NCI-H1105 treated with DMSO at 0.1 percent for 48 hours (cell line): ENCODE measurements at regions not wholly inside any gene's neighbourhood (a gene's known extent, or its start where the extent isn't known, plus 50 kb on each side); places are given as distances from the start of the nearest gene placed in this dataset.

ENCODE experiments used
- DNase-seq: peaks from one replicate; lab custom pipeline; 2025; lab: John Stamatoyannopoulos, UW

GRCh38 chr22:27638329-27639233 lies 163.0 kb downstream of the MN1 start:
- no peak for DNase-seq

- no peak for DNase-seq
Measured at GRCh38 chr22:27639248-27640086, 162.1 kb downstream of the MN1 start.

DNA sequence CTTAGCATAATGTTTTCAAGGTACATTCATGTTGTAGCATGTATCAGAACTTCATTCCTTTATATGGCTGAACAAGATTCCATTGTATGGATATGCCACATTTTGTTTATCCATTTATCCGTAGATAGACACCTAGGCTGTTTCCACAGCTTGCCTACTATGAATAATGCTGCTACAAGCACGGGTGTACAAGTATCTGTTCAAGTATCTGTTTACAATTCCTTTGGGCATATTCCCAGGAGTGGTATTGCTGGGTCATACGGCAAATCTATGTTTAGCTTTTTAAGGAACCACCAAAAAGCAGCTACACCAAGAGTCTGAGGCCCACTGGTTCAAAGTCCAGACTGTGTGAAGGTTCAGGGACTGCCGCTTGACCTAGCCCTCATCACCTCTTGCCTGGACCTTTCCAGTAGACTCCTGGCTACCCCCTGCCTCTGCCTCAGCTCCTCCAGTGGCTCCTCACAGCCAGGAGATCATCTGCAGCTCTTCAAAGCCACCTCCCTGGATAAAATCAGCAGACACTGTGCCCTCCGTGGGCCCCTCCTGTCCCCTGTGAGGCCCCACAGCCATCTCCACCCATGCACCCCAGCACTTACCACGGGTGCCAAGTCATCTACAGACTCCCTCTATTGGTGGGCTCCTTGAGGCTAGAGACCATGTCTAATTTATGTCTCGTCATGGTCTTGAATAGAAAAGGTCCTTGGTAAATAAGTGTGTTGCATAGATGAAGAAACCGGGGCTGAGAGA lies 160.3 kb downstream of the MN1 start:
- no peak for DNase-seq

DNA sequence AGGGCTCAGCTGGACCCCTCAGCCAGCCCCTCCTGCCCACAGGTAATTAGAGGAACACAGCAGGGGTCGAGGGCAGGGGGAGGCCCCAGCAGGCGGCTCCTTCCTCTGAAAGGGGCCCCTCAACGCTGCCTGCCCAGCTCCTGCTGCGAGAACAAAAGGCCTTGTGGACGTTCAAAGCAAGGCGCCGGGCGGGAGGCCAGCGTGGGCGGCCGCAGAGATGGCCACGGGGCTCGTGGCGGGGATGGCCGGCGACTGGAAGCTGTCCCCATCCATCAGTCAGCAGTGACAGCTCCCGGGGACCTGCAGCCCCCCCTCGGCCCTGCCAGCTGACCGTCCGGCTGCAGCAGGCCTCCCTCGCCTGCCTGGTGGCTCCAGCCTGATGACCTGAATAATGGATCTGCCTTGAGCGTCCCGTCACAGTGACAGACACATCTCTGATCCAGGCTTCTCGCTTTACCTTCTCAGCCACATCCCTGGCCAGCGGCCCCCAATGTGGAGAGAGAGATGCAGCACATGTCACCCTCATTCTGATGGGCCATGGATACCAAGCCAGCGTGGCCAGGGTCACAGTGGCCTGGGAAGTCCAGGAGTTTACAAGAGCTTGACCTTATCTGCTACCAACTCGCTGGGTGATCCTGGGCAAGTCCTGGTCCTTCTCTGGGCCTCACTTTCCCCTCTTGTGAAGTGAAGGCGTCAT lies 159.3 kb downstream of the MN1 start:
- no peak for DNase-seq

GRCh38 chr22:27643907-27644306 lies 157.6 kb downstream of the MN1 start:
- no peak for DNase-seq

DNA sequence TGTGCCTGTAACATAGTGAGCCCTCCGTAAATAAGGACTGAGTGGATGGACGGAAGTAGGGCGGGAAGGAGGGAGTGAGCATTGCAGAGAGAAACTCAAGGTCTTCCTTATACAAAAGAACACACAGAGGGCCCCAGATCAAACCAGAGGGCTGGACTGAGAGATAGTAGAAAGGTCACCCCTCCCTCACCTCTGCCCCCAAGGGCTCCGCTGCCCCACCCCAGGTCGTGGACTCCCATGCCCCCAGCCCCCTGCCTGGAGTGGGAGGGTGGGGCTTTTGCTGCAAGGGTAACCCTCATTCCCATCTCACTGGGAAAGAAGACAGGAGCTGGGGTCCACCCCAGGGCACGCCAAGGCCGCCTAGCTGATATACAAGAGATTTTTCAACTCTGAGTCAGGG lies 157.0 kb downstream of the MN1 start:
- DNase-seq, result no peak

- DNase-seq, result no peak
Measured at GRCh38 chr22:27647540-27647939, 154.0 kb downstream of the MN1 start.

DNA sequence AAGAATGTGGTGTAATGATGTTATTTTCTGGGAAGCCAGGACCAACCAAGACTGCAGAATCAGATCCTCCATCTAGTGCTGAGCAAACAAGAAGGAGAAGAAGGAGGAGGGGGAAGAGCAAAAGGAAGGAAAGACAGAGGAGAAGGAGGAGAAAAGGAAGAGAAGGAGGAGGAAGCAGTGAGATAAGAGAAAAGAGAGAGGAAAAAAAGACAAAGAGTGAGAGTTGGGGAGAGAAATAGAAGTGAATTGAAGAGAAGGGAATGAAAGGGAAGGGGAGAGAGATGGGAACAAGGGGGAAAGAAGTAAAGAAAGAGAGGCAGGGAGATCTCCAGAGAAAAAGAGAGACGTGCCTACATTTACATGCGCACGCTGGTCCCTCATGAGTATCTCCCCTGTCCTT lies 153.5 kb downstream of the MN1 start:
- no peak for DNase-seq

DNA sequence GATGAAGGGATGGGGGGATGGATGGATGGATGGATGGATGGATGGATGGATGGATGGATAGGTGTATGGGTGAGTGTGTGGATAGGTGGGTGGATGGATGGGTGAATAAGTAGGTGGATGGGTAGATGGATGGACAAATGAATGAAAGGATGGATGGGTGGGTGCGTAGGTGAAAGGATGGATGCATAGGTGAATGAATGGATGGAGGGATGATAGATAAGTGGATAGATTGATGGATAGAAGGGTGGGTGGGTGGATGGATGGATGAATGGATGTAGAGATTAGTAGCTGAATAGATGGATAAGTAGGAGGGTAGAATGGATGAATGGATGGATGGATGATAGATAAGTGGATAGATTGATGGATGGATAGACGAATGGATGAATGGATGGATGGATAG lies 152.7 kb downstream of the MN1 start:
- DNase-seq, result no peak

DNA sequence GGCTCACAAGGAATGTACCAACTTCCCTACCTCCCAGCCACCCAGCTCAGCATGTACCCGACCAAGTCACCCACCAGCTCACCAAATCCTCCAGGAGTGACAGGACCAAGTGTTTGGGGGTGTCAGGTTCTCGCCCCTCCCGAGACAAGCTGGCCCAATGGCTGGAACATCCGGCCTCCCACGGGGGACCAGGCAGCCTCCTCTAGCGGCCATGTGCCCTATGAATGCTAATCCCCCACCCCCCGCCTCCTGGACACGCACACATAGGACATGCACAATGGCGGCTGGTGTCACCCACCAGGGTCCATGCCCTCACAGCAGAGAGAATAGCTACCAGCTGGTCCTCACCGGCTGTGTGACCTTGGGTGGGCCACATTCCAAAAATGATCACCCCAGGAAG lies 151.0 kb downstream of the MN1 start:
- DNase-seq, result no peak

DNA sequence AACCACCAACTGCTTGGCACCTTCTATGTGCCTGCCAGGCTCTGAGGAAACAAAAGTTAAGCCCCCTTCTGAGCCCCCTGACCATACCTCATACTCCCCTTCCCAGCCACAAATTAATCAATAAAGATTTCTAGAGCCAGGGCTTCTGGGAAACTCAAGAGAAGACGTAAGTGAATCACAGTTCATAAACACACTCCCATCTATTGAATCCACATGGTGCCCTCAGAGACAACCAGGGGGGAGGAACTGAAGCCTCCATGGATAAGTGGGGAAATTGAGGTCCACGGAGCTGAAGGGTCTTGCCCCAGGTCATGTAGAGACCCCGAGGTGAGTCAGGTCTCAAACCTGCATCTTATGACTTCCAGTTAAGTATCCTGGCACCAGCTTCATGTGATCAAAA lies 150.6 kb downstream of the MN1 start:
- DNase-seq, result no peak

DNA sequence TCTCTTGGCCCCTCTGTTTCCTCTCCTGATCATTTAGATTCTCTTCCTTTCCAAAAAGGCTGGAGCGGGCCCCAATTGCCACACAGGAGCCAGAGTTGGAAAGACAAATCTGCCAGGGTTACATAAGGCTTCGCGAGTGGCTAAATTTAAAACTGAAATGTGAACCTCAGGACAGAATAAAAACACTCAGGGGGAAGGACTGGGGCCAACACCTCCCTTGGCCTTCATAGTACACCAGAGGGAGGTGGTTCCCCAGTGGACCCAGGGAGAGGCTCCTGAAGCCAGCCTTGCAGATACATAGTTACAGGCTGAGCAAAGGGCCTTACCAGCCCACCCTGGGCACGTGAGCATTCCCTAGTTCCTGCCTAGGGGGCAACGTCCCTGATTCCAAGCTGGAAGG lies 150.1 kb downstream of the MN1 start:
- no peak for DNase-seq

DNA sequence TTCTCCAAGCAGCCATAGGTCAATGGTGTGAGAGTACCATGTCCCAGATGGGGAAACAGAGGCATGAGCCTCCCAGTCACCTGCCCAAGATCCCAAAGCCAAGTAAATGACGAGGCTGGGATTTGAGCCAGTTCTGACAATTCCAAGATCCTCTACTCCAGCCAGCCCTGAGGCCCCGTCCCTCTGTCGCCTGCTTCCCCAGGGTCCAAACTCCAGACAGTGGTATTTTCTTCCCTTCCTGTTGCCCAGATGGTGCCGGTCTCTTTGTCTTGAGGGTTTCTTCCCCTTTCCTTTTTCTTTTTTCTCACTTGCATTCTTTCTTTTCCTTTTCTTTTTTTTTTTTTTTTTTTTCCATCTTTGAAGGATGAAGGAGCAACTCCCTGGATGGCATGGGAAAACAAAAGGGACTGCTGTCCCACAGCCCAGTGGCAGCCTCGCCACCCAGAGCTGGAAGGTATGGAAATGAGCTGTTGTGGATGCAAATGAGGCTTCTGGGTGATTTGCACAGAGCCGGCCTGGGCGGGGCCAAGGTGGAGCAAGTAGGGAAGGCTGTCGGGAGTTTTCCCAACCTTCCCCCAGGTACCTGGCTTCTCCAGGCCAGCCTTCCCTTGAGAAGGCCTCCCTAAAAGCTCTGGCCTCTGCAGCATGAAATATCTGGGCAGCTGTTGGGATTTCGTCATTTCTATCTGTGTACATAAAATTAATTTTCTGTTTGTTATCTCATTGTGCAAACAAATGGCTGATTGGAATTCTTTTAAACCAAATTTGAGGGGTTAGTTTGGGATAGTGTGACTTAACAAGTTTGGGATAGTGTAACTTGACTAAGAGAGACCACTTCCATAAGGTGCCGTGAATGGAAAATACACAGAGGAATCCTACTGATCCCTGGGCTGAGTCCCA lies 146.8 kb downstream of the MN1 start:
- no peak for DNase-seq

DNA sequence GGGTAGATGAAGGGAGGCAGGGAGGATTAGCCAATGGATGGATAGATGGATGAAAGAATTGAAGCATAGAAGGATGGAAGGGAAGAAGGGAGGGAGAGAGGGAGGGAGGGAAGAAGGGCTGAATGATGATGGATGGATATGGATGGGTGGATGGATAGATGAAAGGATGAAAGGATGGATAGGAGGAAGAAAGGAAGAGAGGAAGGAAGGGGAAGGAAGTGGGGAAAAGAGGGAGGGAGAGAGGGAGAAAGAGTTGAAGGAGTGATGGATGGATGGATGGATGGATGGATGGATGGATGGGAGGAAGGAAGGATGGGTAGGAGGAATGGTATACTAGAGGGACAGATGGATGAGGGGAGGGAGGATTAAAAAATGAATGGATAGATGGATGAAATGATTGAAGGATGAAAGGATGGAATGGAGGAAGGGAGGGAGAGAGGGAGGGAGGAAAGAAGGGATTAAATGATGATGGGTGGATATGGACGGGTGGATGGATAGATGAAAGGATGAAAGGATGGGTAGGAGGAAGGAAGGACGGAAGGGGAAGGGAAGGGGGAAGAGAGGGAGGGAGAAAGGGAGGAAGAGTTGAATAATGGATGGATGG lies 145.9 kb downstream of the MN1 start:
- DNase-seq, result no peak

- no peak for DNase-seq
Measured at GRCh38 chr22:27656970-27657369, 144.6 kb downstream of the MN1 start.

GRCh38 chr22:27660306-27660705 lies 141.2 kb downstream of the MN1 start:
- no peak for DNase-seq

GRCh38 chr22:27662359-27663301 lies 138.9 kb downstream of the MN1 start:
- no peak for DNase-seq

DNA sequence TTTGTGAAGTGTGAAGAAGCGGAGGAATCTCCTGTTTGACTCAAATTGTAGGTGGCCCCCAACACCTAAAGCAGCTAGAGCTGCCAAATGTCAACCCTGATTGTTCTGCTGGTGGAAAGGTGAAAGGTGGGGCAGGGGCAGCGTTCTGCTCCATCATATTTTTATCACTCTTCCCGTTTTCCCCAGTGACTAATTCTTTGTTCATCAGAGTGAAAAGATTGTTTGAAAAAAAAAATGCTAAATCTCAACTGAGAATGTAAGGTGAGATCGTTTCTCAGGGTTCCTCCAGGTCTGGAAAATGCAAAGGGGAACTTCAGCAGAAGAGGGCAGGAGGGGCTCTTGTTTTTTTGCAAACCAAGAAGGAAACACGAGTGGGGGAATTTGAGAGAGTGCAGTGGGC lies 137.7 kb downstream of the MN1 start:
- no peak for DNase-seq

DNA sequence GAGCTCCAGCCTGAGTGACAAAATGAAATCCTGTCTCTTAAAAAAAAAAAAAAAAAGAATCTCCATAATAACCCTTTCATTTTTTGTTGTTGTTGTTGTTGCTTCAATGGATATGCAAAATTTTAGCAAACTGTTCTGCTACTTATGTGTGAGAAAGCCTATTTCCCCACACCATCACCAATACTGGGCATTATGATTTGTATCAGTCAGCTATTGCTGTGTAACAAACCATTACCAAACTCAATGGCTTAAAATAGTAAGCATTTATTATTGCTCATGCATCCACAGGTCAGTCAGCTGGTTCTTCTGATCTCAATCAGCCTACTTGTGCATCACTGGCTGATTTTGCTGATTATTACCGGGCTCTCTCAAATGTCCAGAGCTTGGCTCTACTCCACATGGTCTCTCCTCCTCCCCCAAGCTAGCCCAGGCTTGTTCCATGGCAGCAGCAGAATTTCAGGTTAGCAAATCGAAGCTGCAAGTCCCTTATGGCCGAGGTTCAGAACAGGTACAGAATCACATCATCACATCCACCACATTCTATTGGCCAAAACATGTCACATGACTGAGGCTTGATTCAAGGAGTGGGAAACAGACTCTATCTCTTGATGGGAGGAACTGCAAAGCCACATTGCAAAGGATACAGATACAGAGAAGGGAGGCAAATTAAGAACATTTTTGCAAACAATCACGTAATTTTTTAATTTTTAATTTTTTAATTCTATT lies 135.1 kb downstream of the MN1 start:
- DNase-seq, result no peak
